Sigmoid colon (tissue), 6 donors: ENCODE measurements at regions not wholly inside any gene's neighbourhood (a gene's known extent, or its start where the extent isn't known, plus 50 kb on each side); places are given as distances from the start of the nearest gene placed in this dataset.

Experiments
- DNase-seq: peaks from one replicate; pipeline ENCODE4 v3.0.0-alpha.2; 2019
- H3K27ac ChIP-seq, 4 donors: fragments of 200-600 bp; sonication (generic); one replicate each; pipeline ENCODE4 v1.5.1; 2016 to 2019; ENCODE audit warnings: mild to moderate bottlenecking in 1 of 4
- H3K27me3 ChIP-seq, 3 donors: fragments of 200-600 bp; sonication (generic); one replicate each; pipeline ENCODE4 v1.5.1; 2019; ENCODE audit warnings: mild to moderate bottlenecking in 1 of 3
- H3K36me3 ChIP-seq, 4 donors: fragments of 200-600 bp; sonication (generic); one replicate each; pipeline ENCODE4 v1.5.1; 2016 to 2019
- H3K4me1 ChIP-seq, 4 donors: fragments of 200-600 bp; sonication (generic); one replicate each; pipeline ENCODE4 v1.5.1; 2017 to 2019
- H3K4me3 ChIP-seq, 4 donors: fragments of 200-600 bp; sonication (generic); one replicate each; pipeline ENCODE4 v1.5.1; 2017 to 2019; ENCODE audit warnings: mild to moderate bottlenecking in 2 of 4, moderate library complexity in 1 of 4
- H3K9me3 ChIP-seq, 4 donors: fragments of 200-600 bp in 3 of 4; sonication (generic) in 3 of 4; one replicate each; pipeline versions ENCODE4 v1.5.1 to v1.6.1; 2013 to 2019
- CTCF ChIP-seq, 4 experiments: fragments of 450-650 bp in 3 of 4; fragments of 200-600 bp in 1 of 4; IDR thresholded peaks; one replicate each; pipeline ENCODE4 v1.5.1; 2016 to 2019; ENCODE audit warnings: antibody characterized with exemption in 4 of 4, mild to moderate bottlenecking in 3 of 4, moderate library complexity in 2 of 4
- EP300 ChIP-seq, 4 donors: sonication (generic); formaldehyde crosslinking; IDR thresholded peaks; one replicate each; pipeline ENCODE4 v1.6.1; 2017; ENCODE audit warnings: antibody characterized with exemption in 4 of 4
- POLR2A ChIP-seq, 2 donors: fragments of 450-650 bp; IDR thresholded peaks; one replicate each; pipeline ENCODE4 v1.6.1; 2016; ENCODE audit warnings: antibody characterized with exemption in 2 of 2, mild to moderate bottlenecking in 2 of 2, moderate library complexity in 2 of 2
- POLR2AphosphoS5 ChIP-seq, 4 donors: sonication (generic); formaldehyde crosslinking; IDR thresholded peaks; one replicate each; pipeline ENCODE4 v1.6.1; 2017; ENCODE audit warnings: antibody characterized with exemption in 4 of 4
- WGBS, 2 donors: extraction: QIAGEN DNeasy Blood & Tissue Kit; methylation state at CpG; one replicate each; pipeline ENCODE4 v1.1.7; 2013; 5-methylcytosine and 5-hydroxymethylcytosine counted together
- intact Hi-C: fragments of 100-400 bp; cut with DNase I; formaldehyde crosslinking; loops from one replicate; pipeline ENCODE4 v1.15.1; 2023
- donor health status: healthy with polysubstance abuse.
- donor health status: healthy.

GRCh38 chr2:187799601-187800000 is 245.4 kb upstream of the TFPI start:
- no peaks in the 10 kb centered on the region for H3K36me3 ChIP-seq
- TF ChIP-seq CTCF (IDR thresholded peaks at IDR 0.05) (no peak), EP300 (IDR thresholded peaks at IDR 0.05) (no peak), POLR2AphosphoS5 (IDR thresholded peaks at IDR 0.05) (no peak), POLR2A (IDR thresholded peaks at IDR 0.05) (no peak)
- no peaks in the 10 kb centered on the region for H3K4me1 ChIP-seq
- H3K27ac ChIP-seq, result no peak overlapping the region
- H3K9me3 ChIP-seq, result peaks cover 0 to 4% (median 0%) of the 10 kb centered on the region in 4 donors
- intact Hi-C loops, result no loop called here
- no peak for DNase-seq
- no peak overlapping the region for H3K4me3 ChIP-seq
- no peaks in the 10 kb centered on the region for H3K27me3 ChIP-seq
- 79 to 93% methylated on average over 5 of the region's 5 CpGs for WGBS, 2 donors

- DNase-seq, result no peak
- TF ChIP-seq EP300 (IDR thresholded peaks at IDR 0.05), result no peak
- TF ChIP-seq POLR2AphosphoS5 (IDR thresholded peaks at IDR 0.05), result no peak
- TF ChIP-seq CTCF (IDR thresholded peaks at IDR 0.05), result no peak
- TF ChIP-seq POLR2A (IDR thresholded peaks at IDR 0.05), result no peak
- intact Hi-C loops, result no loop called here
- H3K9me3 ChIP-seq, result peaks cover 0 to 1% (median 0%) of the 10 kb centered on the region in 4 donors
- no peaks in the 10 kb centered on the region for H3K36me3 ChIP-seq
- no peaks in the 10 kb centered on the region for H3K4me1 ChIP-seq
- H3K27ac ChIP-seq, result no peak overlapping the region
- WGBS, 2 donors, result 82 to 88% methylated on average over 4 of the region's 4 CpGs
- no peaks in the 10 kb centered on the region for H3K27me3 ChIP-seq
- H3K4me3 ChIP-seq, result no peak overlapping the region
Measured at GRCh38 chr2:187803816-187804215, 249.6 kb upstream of the TFPI start.

GRCh38 chr2:187815113-187815512 is 260.9 kb upstream of the TFPI start:
- Histone ChIP-seq H3K36me3 (no peaks in the 10 kb centered on the region), H3K9me3 (no peaks in the 10 kb centered on the region), H3K27me3 (no peaks in the 10 kb centered on the region), H3K4me3 (no peak overlapping the region), H3K4me1 (no peaks in the 10 kb centered on the region), H3K27ac (no peak overlapping the region)
- DNase-seq, result no peak
- TF ChIP-seq CTCF (IDR thresholded peaks at IDR 0.05) (no peak), POLR2A (IDR thresholded peaks at IDR 0.05) (no peak), EP300 (IDR thresholded peaks at IDR 0.05) (no peak), POLR2AphosphoS5 (IDR thresholded peaks at IDR 0.05) (no peak)
- intact Hi-C loops, result no loop called here
- WGBS, 2 donors, result 70 to 77% methylated on average over 3 of the region's 3 CpGs

- H3K36me3 ChIP-seq, result no peaks in the 10 kb centered on the region
- no peak for DNase-seq
- H3K27me3 ChIP-seq, result no peaks in the 10 kb centered on the region
- no peak for TF ChIP-seq POLR2AphosphoS5 (IDR thresholded peaks at IDR 0.05)
- no peak for TF ChIP-seq CTCF (IDR thresholded peaks at IDR 0.05)
- TF ChIP-seq POLR2A (IDR thresholded peaks at IDR 0.05), result no peak
- no peak for TF ChIP-seq EP300 (IDR thresholded peaks at IDR 0.05)
- H3K27ac ChIP-seq, result no peak overlapping the region
- no peaks in the 10 kb centered on the region for H3K9me3 ChIP-seq
- H3K4me3 ChIP-seq, result no peak overlapping the region
- H3K4me1 ChIP-seq, result no peaks in the 10 kb centered on the region
- WGBS, 2 donors, result 62 to 82% methylated on average over 1 of the region's 1 CpG
- intact Hi-C loops, result no loop called here
Measured at GRCh38 chr2:187819624-187820023, 265.4 kb upstream of the TFPI start.

GRCh38 chr2:187825108-187825507 is 270.9 kb upstream of the TFPI start:
- Histone ChIP-seq H3K4me3 (no peak overlapping the region), H3K27ac (no peak overlapping the region), H3K9me3 (no peaks in the 10 kb centered on the region), H3K36me3 (no peaks in the 10 kb centered on the region), H3K27me3 (no peaks in the 10 kb centered on the region), H3K4me1 (no peaks in the 10 kb centered on the region)
- TF ChIP-seq POLR2A (IDR thresholded peaks at IDR 0.05) (no peak), POLR2AphosphoS5 (IDR thresholded peaks at IDR 0.05) (no peak), CTCF (IDR thresholded peaks at IDR 0.05) (no peak)
- no peak for DNase-seq
- intact Hi-C loops, result no loop called here
- WGBS, 2 donors, result 91 to 92% methylated on average over 12 of the region's 12 CpGs
